OCI-LY7 (cell line): ENCODE measurements at regions not wholly inside any gene's neighbourhood (a gene's known extent, or its start where the extent isn't known, plus 50 kb on each side); places are given as distances from the start of the nearest gene placed in this dataset.

Experiments
- BruUV-seq: library from RNA; stranded (reverse); fragments of 400-500 nt; replicated peaks from 2 replicates; lab custom pipeline; 2021; lab: Mats Ljungman, UMichigan
- CTCF ChIA-PET: fragments of 300-600 bp; sonication (Branson Sonifier 250); formaldehyde crosslinking; loops from one replicate; lab custom pipeline; 2022; ENCODE audit warnings: antibody characterized with exemption; ENCODE audit not compliant: unreplicated experiment; lab: Charles Lee
- POLR2A ChIA-PET: fragments of 300-600 bp; sonication (Branson Sonifier 250); formaldehyde crosslinking; loops from one replicate; lab custom pipeline; 2022; ENCODE audit warnings: antibody characterized with exemption; lab: Charles Lee
- DNase-seq: peaks from one replicate; pipeline ENCODE4 v3.0.0-alpha.2; 2015; ENCODE audit warnings: low spot score
- H2AFZ ChIP-seq: fragments of 200-600 bp; sonication (generic), shearing (Covaris generic); 2 replicates; pipeline ENCODE4 v1.6.1; 2014; ENCODE audit warnings: mild to moderate bottlenecking, antibody characterized with exemption, low read length, moderate library complexity
- H3K27ac ChIP-seq: fragments of 200-600 bp; sonication (generic); 2 replicates; pipeline ENCODE4 v1.5.1; 2014; ENCODE audit warnings: mixed run types, low read depth, mild to moderate bottlenecking, moderate library complexity, low read length, inconsistent platforms; ENCODE audit not compliant: poor library complexity, severe bottlenecking
- H3K36me3 ChIP-seq: fragments of 200-600 bp; sonication (generic); 2 replicates; pipeline ENCODE4 v1.6.1; 2014; ENCODE audit warnings: mild to moderate bottlenecking, antibody characterized with exemption, low read length, moderate library complexity, mixed read lengths; ENCODE audit not compliant: insufficient read depth
- H3K4me1 ChIP-seq: fragments of 200-600 bp; sonication (generic); 2 replicates; pipeline ENCODE4 v1.5.1; 2014; ENCODE audit warnings: mild to moderate bottlenecking, low read length; ENCODE audit not compliant: insufficient read depth, poor library complexity, severe bottlenecking
- H3K4me2 ChIP-seq: fragments of 200-600 bp; sonication (generic); 2 replicates; pipeline ENCODE4 v1.6.1; 2014; ENCODE audit warnings: mild to moderate bottlenecking, low read length
- H3K4me3 ChIP-seq: fragments of 200-600 bp; sonication (generic); 2 replicates; pipeline ENCODE4 v1.5.1; 2014; ENCODE audit warnings: mild to moderate bottlenecking, low read depth, low read length; ENCODE audit not compliant: poor library complexity, severe bottlenecking
- H3K79me2 ChIP-seq: fragments of 200-600 bp; sonication (generic); 2 replicates; pipeline ENCODE4 v1.6.1; 2016; ENCODE audit warnings: low read depth, mild to moderate bottlenecking, low read length, moderate library complexity, mixed read lengths; ENCODE audit not compliant: insufficient read depth
- H3K9me2 ChIP-seq: fragments of 200-600 bp; sonication (generic); 2 replicates; pipeline ENCODE4 v1.6.1; 2016; ENCODE audit warnings: mild to moderate bottlenecking, low read length, mixed read lengths; ENCODE audit not compliant: insufficient read depth
- H3K9me3 ChIP-seq: fragments of 200-600 bp; sonication (generic); 2 replicates; pipeline ENCODE4 v1.6.1; 2014; ENCODE audit warnings: mild to moderate bottlenecking, mixed run types, low read length, mixed read lengths
- H4K20me1 ChIP-seq: fragments of 200-600 bp; sonication (generic); 2 replicates; pipeline ENCODE4 v1.6.1; 2014; ENCODE audit warnings: mild to moderate bottlenecking, antibody characterized with exemption, low read length, moderate library complexity, mixed read lengths; ENCODE audit not compliant: insufficient read depth
- EZH2phosphoT487 ChIP-seq: fragments of 200-600 bp; sonication (generic); IDR thresholded peaks from 2 replicates; pipeline ENCODE4 v1.6.1; 2018; ENCODE audit warnings: low read depth, borderline replicate concordance, mild to moderate bottlenecking, mixed run types, antibody characterized with exemption, low read length, moderate library complexity, mixed read lengths
- intact Hi-C: fragments of 100-400 bp; cut with micrococcal nuclease; formaldehyde crosslinking; loops from one replicate; pipeline ENCODE4 v1.10.0; 2022; ENCODE audit not compliant: unreplicated experiment
- TF ChIP-seq, protein P1 (sequence below): fragments of 200-600 bp; sonication (generic); conservative IDR thresholded peaks from 2 replicates; pipeline ENCODE4 v1.5.1; 2014; ENCODE audit warnings: mild to moderate bottlenecking, antibody characterized with exemption, low read length, moderate library complexity, mixed read lengths

DNA sequence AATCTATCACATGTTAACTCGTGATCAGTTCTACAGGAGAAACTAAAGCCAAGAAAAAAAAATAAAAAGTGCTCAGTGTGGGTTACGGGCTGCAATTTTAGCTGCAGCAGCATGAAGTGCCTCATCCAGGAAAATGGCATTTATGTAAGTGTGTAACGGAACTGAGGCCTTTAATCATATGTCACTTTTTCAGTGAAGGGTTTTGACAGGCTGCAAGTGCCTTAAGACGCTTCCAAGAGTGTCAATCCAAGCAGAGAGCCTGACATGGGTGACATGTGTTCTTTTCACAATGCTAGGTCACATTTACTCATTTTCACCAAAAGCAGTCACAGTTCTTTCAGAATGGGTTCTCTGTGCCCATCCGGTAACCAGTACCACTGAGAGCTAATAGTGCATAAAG is 604.6 kb downstream of the RAB28 start:
- no peak overlapping the region for H2AFZ ChIP-seq
- TF ChIP-seq, protein P1, sequence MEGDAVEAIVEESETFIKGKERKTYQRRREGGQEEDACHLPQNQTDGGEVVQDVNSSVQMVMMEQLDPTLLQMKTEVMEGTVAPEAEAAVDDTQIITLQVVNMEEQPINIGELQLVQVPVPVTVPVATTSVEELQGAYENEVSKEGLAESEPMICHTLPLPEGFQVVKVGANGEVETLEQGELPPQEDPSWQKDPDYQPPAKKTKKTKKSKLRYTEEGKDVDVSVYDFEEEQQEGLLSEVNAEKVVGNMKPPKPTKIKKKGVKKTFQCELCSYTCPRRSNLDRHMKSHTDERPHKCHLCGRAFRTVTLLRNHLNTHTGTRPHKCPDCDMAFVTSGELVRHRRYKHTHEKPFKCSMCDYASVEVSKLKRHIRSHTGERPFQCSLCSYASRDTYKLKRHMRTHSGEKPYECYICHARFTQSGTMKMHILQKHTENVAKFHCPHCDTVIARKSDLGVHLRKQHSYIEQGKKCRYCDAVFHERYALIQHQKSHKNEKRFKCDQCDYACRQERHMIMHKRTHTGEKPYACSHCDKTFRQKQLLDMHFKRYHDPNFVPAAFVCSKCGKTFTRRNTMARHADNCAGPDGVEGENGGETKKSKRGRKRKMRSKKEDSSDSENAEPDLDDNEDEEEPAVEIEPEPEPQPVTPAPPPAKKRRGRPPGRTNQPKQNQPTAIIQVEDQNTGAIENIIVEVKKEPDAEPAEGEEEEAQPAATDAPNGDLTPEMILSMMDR: no peak
- TF ChIP-seq EZH2phosphoT487: no peak
- ChIA-PET POLR2A (no interaction called here), CTCF (no interaction called here)
- H3K27ac ChIP-seq: no peak overlapping the region
- H3K9me2 ChIP-seq: no peaks in the 10 kb centered on the region
- no peaks in the 10 kb centered on the region for H4K20me1 ChIP-seq
- H3K36me3 ChIP-seq: no peaks in the 10 kb centered on the region
- H3K4me3 ChIP-seq: no peak overlapping the region
- no peak overlapping the region for H3K4me2 ChIP-seq
- H3K4me1 ChIP-seq: no peaks in the 10 kb centered on the region
- BruUV-seq: no TSS peak
- no peaks in the 10 kb centered on the region for H3K9me3 ChIP-seq
- no peaks in the 10 kb centered on the region for H3K79me2 ChIP-seq
- no peak for DNase-seq
- intact Hi-C loops: no loop called here

DNA sequence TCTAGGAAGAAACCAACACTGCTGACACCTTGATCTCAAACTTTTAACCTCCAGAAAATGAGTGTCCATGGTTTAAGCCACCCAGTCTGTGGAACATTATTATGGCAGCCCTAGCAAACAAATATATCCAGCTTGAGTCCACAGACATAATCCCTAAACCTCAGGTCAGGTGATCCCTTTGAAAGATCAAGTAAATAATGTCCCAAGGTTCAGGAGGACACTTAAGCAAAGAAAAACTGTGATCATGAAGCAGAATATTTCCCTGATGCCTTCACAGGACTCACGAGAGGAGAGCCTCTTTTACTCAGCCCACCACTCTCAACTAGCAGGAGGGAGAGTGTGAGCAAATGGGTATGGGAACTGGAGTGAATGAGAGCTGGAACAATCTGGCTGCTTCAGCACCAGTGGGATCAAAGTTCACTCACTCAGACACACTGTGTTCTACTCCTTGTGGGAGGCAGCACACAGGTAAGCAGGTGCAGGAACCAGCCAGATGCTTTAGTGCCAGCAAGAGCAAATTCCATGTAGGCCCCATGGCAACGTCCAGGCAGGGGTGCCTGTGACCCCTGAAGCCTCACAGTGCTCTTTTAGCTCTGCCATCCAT is 608.4 kb downstream of the RAB28 start:
- no peak overlapping the region for H2AFZ ChIP-seq
- POLR2A ChIA-PET: no interaction called here
- no peaks in the 10 kb centered on the region for H3K9me2 ChIP-seq
- no peaks in the 10 kb centered on the region for H3K79me2 ChIP-seq
- BruUV-seq: no TSS peak
- DNase-seq: no peak
- H3K4me1 ChIP-seq: no peaks in the 10 kb centered on the region
- H3K4me3 ChIP-seq: no peak overlapping the region
- no peak overlapping the region for H3K27ac ChIP-seq
- TF ChIP-seq, protein P1: no peak
- no peak for TF ChIP-seq EZH2phosphoT487
- no peaks in the 10 kb centered on the region for H4K20me1 ChIP-seq
- H3K36me3 ChIP-seq: no peaks in the 10 kb centered on the region
- CTCF ChIA-PET: no interaction called here
- intact Hi-C loops: no loop called here
- no peak overlapping the region for H3K4me2 ChIP-seq
- no peaks in the 10 kb centered on the region for H3K9me3 ChIP-seq

DNA sequence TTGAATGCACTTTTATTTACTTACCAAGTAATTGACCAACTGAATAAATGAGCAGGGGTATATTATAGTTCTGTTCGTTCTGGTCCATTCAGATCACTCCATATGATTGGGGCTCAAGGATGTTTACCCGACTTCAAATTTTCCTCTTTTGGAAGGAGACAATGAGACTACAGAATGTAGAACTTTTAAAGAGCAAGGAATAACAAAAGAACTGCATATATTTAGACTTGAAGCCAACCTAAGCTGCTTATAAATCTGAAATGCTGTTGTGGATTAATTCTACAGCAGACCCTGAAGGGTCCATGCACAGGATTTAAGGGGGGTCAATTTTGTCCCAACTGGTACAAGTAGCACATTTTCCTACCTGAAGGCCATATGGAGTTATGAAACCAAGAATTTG is 610.8 kb downstream of the RAB28 start:
- H3K79me2 ChIP-seq: no peaks in the 10 kb centered on the region
- no peaks in the 10 kb centered on the region for H3K36me3 ChIP-seq
- CTCF ChIA-PET: no interaction called here
- H4K20me1 ChIP-seq: no peaks in the 10 kb centered on the region
- POLR2A ChIA-PET: no interaction called here
- intact Hi-C loops: no loop called here
- H3K9me3 ChIP-seq: no peaks in the 10 kb centered on the region
- no peak for TF ChIP-seq EZH2phosphoT487
- no peak for DNase-seq
- BruUV-seq: no TSS peak
- no peak overlapping the region for H3K27ac ChIP-seq
- H3K4me1 ChIP-seq: no peaks in the 10 kb centered on the region
- no peak overlapping the region for H3K4me2 ChIP-seq
- no peak overlapping the region for H3K4me3 ChIP-seq
- no peaks in the 10 kb centered on the region for H3K9me2 ChIP-seq
- H2AFZ ChIP-seq: no peak overlapping the region
